ENCODE measurements at regions not wholly inside any gene's neighbourhood (a gene's known extent, or its start where the extent isn't known, plus 50 kb on each side); places are given as distances from the start of the nearest gene placed in this dataset.

- H3K4me1 ChIP-seq (ENCODE audit: insufficient read depth, low read length, severe bottlenecking), result no peaks in the 10 kb centered on the region
- no peak overlapping the region for H3K9ac ChIP-seq (ENCODE audit: low read length)
- TF ChIP-seq CTCF (IDR thresholded peaks at IDR 0.05; ENCODE audit: low read length) (no peak), EZH2 (IDR thresholded peaks at IDR 0.05; ENCODE audit: borderline replicate concordance, low read length) (no peak)
- no peaks in the 10 kb centered on the region for H3K27me3 ChIP-seq (ENCODE audit: insufficient read depth, low read length)
- no peaks in the 10 kb centered on the region for H3K9me2 ChIP-seq (ENCODE audit: low read depth, low read length)
- no peak overlapping the region for H3K27ac ChIP-seq (ENCODE audit: low read depth, low read length, poor library complexity, severe bottlenecking)
- H3K36me3 ChIP-seq (ENCODE audit: insufficient read depth, low read length), result no peaks in the 10 kb centered on the region
- H3K9me3 ChIP-seq (ENCODE audit: low read length), result no peaks in the 10 kb centered on the region
- no peaks in the 10 kb centered on the region for H3K79me2 ChIP-seq (ENCODE audit: insufficient read depth, low read length)
- no peak overlapping the region for H2AFZ ChIP-seq (ENCODE audit: low read length)
- H3F3A ChIP-seq (ENCODE audit: insufficient read depth, low read length), result no peaks in the 10 kb centered on the region
- no peak overlapping the region for H3K4me2 ChIP-seq (ENCODE audit: low read length)
- no peak overlapping the region for H3K4me3 ChIP-seq (ENCODE audit: low read depth, low read length, poor library complexity, severe bottlenecking)
- H4K20me1 ChIP-seq (ENCODE audit: insufficient read depth, low read length), result no peaks in the 10 kb centered on the region
Measured at GRCh38 chr20:12199703-12200102, 282.0 kb downstream of the BTBD3 start.

- Histone ChIP-seq H3F3A (ENCODE audit: insufficient read depth, low read length) (no peaks in the 10 kb centered on the region), H3K4me2 (ENCODE audit: low read length) (no peak overlapping the region)
Measured at GRCh38 chr20:12201289-12201991, 283.7 kb downstream of the BTBD3 start.

GRCh38 chr20:12203399-12203798 lies 285.7 kb downstream of the BTBD3 start:
- TF ChIP-seq CTCF (IDR thresholded peaks at IDR 0.05; ENCODE audit: low read length), result no peak
- no peak for TF ChIP-seq EZH2 (IDR thresholded peaks at IDR 0.05; ENCODE audit: borderline replicate concordance, low read length)

More at GRCh38 chr20:12201289-12201991, 283.7 kb downstream of the BTBD3 start:
- no peaks in the 10 kb centered on the region for H3K79me2 ChIP-seq (ENCODE audit: insufficient read depth, low read length)
- H3K4me1 ChIP-seq (ENCODE audit: insufficient read depth, low read length, severe bottlenecking), result no peaks in the 10 kb centered on the region
- no peak overlapping the region for H3K27ac ChIP-seq (ENCODE audit: low read depth, low read length, poor library complexity, severe bottlenecking)
- H3K36me3 ChIP-seq (ENCODE audit: insufficient read depth, low read length), result no peaks in the 10 kb centered on the region
- no peak for TF ChIP-seq CTCF (IDR thresholded peaks at IDR 0.05; ENCODE audit: low read length)
- no peak for TF ChIP-seq EZH2 (IDR thresholded peaks at IDR 0.05; ENCODE audit: borderline replicate concordance, low read length)
- no peaks in the 10 kb centered on the region for H4K20me1 ChIP-seq (ENCODE audit: insufficient read depth, low read length)
- no peak overlapping the region for H3K9ac ChIP-seq (ENCODE audit: low read length)
- H3K27me3 ChIP-seq (ENCODE audit: insufficient read depth, low read length), result no peaks in the 10 kb centered on the region
- no peaks in the 10 kb centered on the region for H3K9me2 ChIP-seq (ENCODE audit: low read depth, low read length)
- no peaks in the 10 kb centered on the region for H3K9me3 ChIP-seq (ENCODE audit: low read length)
- H3K4me3 ChIP-seq (ENCODE audit: low read depth, low read length, poor library complexity, severe bottlenecking), result no peak overlapping the region
- H2AFZ ChIP-seq (ENCODE audit: low read length), result no peak overlapping the region

More at GRCh38 chr20:12203399-12203798, 285.7 kb downstream of the BTBD3 start:
- H3K9ac ChIP-seq (ENCODE audit: low read length), result no peak overlapping the region
- no peak overlapping the region for H3K4me3 ChIP-seq (ENCODE audit: low read depth, low read length, poor library complexity, severe bottlenecking)
- no peak overlapping the region for H3K4me2 ChIP-seq (ENCODE audit: low read length)
- no peaks in the 10 kb centered on the region for H3K4me1 ChIP-seq (ENCODE audit: insufficient read depth, low read length, severe bottlenecking)
- no peaks in the 10 kb centered on the region for H3K9me2 ChIP-seq (ENCODE audit: low read depth, low read length)
- no peaks in the 10 kb centered on the region for H3K27me3 ChIP-seq (ENCODE audit: insufficient read depth, low read length)
- no peaks in the 10 kb centered on the region for H4K20me1 ChIP-seq (ENCODE audit: insufficient read depth, low read length)
- H3K79me2 ChIP-seq (ENCODE audit: insufficient read depth, low read length), result no peaks in the 10 kb centered on the region
- H3K27ac ChIP-seq (ENCODE audit: low read depth, low read length, poor library complexity, severe bottlenecking), result no peak overlapping the region
- H3K9me3 ChIP-seq (ENCODE audit: low read length), result no peaks in the 10 kb centered on the region
- no peaks in the 10 kb centered on the region for H3K36me3 ChIP-seq (ENCODE audit: insufficient read depth, low read length)
- no peaks in the 10 kb centered on the region for H3F3A ChIP-seq (ENCODE audit: insufficient read depth, low read length)
- no peak overlapping the region for H2AFZ ChIP-seq (ENCODE audit: low read length)
